ENCODE measurements at regions not wholly inside any gene's neighbourhood (a gene's known extent, or its start where the extent isn't known, plus 50 kb on each side); places are given as distances from the start of the nearest gene placed in this dataset.

- peaks cover 5 to 6% of the 10 kb centered on the region in 2 donors for H3K9me3 Mint-ChIP-seq
- no peak overlapping the region for H3K4me3 Mint-ChIP-seq
- no peaks in the 10 kb centered on the region for H3K27me3 Mint-ChIP-seq
- H3K27ac Mint-ChIP-seq, result no peak overlapping the region
- no peak for DNase-seq
- ATAC-seq (replicated peaks), result no peak
- H3K36me3 Mint-ChIP-seq (ENCODE audit: insufficient read depth), result no peaks in the 10 kb centered on the region
- no peaks in the 10 kb centered on the region for H3K4me1 Mint-ChIP-seq (ENCODE audit: low read depth in 2 of 2)
These were observed 250.3 kb upstream of the ZNF608 start for GRCh38 chr5:124996764-124997077.

- H3K36me3 Mint-ChIP-seq (ENCODE audit: insufficient read depth), result no peaks in the 10 kb centered on the region
- no peak for DNase-seq
- no peaks in the 10 kb centered on the region for H3K27me3 Mint-ChIP-seq
- no peak for ATAC-seq (replicated peaks)
- no peaks in the 10 kb centered on the region for H3K4me1 Mint-ChIP-seq (ENCODE audit: low read depth in 2 of 2)
- H3K4me3 Mint-ChIP-seq, result no peak overlapping the region
- peaks cover 6% of the 10 kb centered on the region in 2 donors for H3K9me3 Mint-ChIP-seq
- no peak overlapping the region for H3K27ac Mint-ChIP-seq
These were observed 250.9 kb upstream of the ZNF608 start for GRCh38 chr5:124997186-124997893.

- ATAC-seq (replicated peaks), result no peak
- Mint-ChIP-seq H3K27me3 (no peaks in the 10 kb centered on the region), H3K27ac (no peak overlapping the region), H3K36me3 (ENCODE audit: insufficient read depth) (no peaks in the 10 kb centered on the region), H3K4me3 (no peak overlapping the region), H3K9me3 (peaks cover 6 to 9% of the 10 kb centered on the region in 2 donors), H3K4me1 (ENCODE audit: low read depth in 2 of 2) (no peaks in the 10 kb centered on the region)
- no peak for DNase-seq
These were observed 252.1 kb upstream of the ZNF608 start for GRCh38 chr5:124998520-124998919.

GRCh38 chr5:125002727-125003598 is 256.5 kb upstream of the ZNF608 start:
- no peaks in the 10 kb centered on the region for H3K4me1 Mint-ChIP-seq (ENCODE audit: low read depth in 2 of 2)
- peaks cover 9% of the 10 kb centered on the region in 2 donors for H3K9me3 Mint-ChIP-seq
- no peak overlapping the region for H3K4me3 Mint-ChIP-seq
- no peaks in the 10 kb centered on the region for H3K27me3 Mint-ChIP-seq
- ATAC-seq (replicated peaks) (no peak), DNase-seq (no peak)
- H3K27ac Mint-ChIP-seq, result no peak overlapping the region
- no peaks in the 10 kb centered on the region for H3K36me3 Mint-ChIP-seq (ENCODE audit: insufficient read depth)

DNA sequence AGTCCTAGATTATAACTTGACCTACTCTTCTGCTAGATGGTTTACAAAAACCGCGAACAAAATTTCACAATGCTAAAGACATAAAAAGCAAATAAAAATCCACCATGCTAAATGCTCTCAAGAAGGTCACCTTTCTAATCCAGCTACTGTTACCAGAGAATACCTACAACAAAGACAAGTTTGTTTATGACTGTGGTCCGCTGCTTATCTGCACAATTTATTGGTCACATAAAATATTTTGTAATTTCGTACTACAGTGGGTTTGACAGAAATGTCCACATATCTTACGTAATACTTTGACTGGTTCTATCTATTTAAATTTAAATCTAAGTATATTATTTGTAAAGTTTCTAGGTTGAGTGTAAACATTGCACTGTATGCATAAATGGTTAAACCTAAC is 257.6 kb upstream of the ZNF608 start:
- Mint-ChIP-seq H3K4me1 (ENCODE audit: low read depth in 2 of 2) (no peaks in the 10 kb centered on the region), H3K36me3 (ENCODE audit: insufficient read depth) (no peaks in the 10 kb centered on the region), H3K27me3 (no peaks in the 10 kb centered on the region), H3K9me3 (peaks cover 9 to 14% of the 10 kb centered on the region in 2 donors), H3K27ac (no peak overlapping the region), H3K4me3 (no peak overlapping the region)
- no peak for DNase-seq
- ATAC-seq (replicated peaks), result no peak

DNA sequence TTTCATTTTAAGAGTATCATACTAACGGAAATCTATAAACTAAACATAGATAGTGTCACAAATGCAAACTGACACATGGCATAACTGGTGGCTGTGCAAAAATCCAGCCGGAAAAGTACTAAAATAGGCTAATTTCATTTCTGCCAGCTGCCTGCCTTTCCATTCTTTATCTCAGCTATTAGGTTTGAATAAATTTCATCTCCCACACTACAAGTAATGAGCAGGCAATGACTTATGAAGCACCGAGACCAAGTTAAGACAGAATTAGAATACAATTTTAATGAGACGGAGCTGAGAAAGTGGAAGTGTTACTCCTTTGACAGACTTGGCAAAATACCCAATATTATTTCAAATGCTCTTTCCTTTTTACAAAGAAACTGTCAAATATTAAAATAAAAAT is 258.8 kb upstream of the ZNF608 start:
- Mint-ChIP-seq H3K4me1 (ENCODE audit: low read depth in 2 of 2) (no peaks in the 10 kb centered on the region), H3K4me3 (no peak overlapping the region), H3K27ac (no peak overlapping the region), H3K9me3 (peaks cover 9 to 16% of the 10 kb centered on the region in 2 donors), H3K36me3 (ENCODE audit: insufficient read depth) (no peaks in the 10 kb centered on the region), H3K27me3 (no peaks in the 10 kb centered on the region)
- ATAC-seq (replicated peaks), result no peak
- no peak for DNase-seq

- Mint-ChIP-seq H3K9me3 (peaks cover 8 to 16% of the 10 kb centered on the region in 2 donors), H3K27me3 (no peaks in the 10 kb centered on the region), H3K4me3 (no peak overlapping the region), H3K27ac (no peak overlapping the region), H3K4me1 (ENCODE audit: low read depth in 2 of 2) (no peaks in the 10 kb centered on the region), H3K36me3 (ENCODE audit: insufficient read depth) (no peaks in the 10 kb centered on the region)
- ATAC-seq (replicated peaks) (no peak), DNase-seq (no peak)
These were observed 259.7 kb upstream of the ZNF608 start for GRCh38 chr5:125006011-125006685.

- Mint-ChIP-seq H3K9me3 (peaks cover 2 to 13% of the 10 kb centered on the region in 2 donors), H3K27ac (no peak overlapping the region), H3K36me3 (ENCODE audit: insufficient read depth) (no peaks in the 10 kb centered on the region), H3K4me3 (no peak overlapping the region), H3K4me1 (ENCODE audit: low read depth in 2 of 2) (no peaks in the 10 kb centered on the region), H3K27me3 (no peaks in the 10 kb centered on the region)
- DNase-seq, result no peak
- no peak for ATAC-seq (replicated peaks)
These were observed 263.9 kb upstream of the ZNF608 start for GRCh38 chr5:125010356-125010755.

DNA sequence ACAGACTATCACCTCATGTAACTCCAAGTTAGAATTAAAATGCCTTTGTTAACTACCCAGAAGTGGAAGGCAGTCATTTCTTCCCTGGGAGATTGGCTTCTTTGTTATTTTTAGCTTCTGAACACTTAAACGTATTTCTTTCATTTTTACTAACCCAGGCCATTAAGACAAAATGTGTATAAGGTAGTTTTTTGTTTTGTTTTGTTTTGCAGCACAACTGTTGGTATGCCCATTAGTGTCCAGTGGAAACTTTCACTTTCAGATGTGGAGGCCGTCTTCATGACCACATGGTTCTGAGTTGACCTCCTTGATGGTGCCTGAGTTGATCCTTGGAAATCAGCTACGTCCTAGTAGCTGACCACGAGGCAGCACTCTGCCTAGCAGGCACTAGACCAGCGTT is 264.6 kb upstream of the ZNF608 start:
- Mint-ChIP-seq H3K36me3 (ENCODE audit: insufficient read depth) (no peaks in the 10 kb centered on the region), H3K27ac (no peak overlapping the region), H3K4me3 (no peak overlapping the region), H3K4me1 (ENCODE audit: low read depth in 2 of 2) (no peaks in the 10 kb centered on the region), H3K9me3 (peaks cover 2 to 13% of the 10 kb centered on the region in 2 donors), H3K27me3 (no peaks in the 10 kb centered on the region)
- ATAC-seq (replicated peaks) (no peak), DNase-seq (no peak)

DNA sequence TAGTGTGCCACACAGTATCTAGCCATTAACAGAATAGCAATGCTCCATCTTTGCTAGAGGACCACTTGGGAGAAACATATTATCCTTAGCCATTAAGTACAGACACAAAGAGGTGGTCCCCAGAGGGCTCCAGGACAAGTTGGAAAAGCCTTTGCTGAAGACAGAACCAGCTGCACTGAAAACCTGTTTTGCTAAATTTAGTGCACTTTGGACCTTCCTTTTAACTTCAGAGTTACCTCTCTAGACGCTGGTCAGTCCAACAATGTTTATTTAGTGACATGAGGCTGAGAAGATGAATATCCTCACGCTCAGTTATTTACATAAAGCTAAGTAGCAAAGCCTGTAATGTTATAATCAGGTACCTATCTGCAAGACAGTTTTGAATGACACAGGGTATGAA is 265.0 kb upstream of the ZNF608 start:
- peaks cover 2 to 13% of the 10 kb centered on the region in 2 donors for H3K9me3 Mint-ChIP-seq
- H3K4me3 Mint-ChIP-seq, result no peak overlapping the region

DNA sequence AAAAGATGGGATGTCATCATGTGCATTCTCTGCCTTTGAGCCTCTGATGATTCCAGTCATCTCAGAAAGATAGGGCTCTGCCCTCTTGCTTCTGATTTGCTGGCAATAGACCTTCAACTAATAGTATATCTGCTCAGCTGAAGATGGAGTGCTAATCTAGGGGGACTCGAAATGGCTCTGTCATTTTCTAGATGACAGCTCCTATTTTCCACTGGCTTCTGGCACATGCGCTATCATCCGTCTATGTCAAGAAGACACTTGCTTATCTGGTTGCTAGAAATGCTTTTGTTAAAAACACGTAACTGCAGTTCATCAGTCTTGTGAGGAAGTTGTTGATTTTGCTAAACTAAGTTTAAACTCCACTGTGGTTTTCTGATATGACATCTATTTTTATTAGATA is 265.5 kb upstream of the ZNF608 start:
- H3K4me3 Mint-ChIP-seq, result no peak overlapping the region
- peaks cover 2 to 13% of the 10 kb centered on the region in 2 donors for H3K9me3 Mint-ChIP-seq
- no peak overlapping the region for H3K27ac Mint-ChIP-seq

More for the DNA sequence above, 265.0 kb upstream of the ZNF608 start:
- Mint-ChIP-seq H3K4me1 (ENCODE audit: low read depth in 2 of 2) (no peaks in the 10 kb centered on the region), H3K36me3 (ENCODE audit: insufficient read depth) (no peaks in the 10 kb centered on the region), H3K27me3 (no peaks in the 10 kb centered on the region), H3K27ac (no peak overlapping the region)
- ATAC-seq (replicated peaks) (no peak), DNase-seq (no peak)

DNA sequence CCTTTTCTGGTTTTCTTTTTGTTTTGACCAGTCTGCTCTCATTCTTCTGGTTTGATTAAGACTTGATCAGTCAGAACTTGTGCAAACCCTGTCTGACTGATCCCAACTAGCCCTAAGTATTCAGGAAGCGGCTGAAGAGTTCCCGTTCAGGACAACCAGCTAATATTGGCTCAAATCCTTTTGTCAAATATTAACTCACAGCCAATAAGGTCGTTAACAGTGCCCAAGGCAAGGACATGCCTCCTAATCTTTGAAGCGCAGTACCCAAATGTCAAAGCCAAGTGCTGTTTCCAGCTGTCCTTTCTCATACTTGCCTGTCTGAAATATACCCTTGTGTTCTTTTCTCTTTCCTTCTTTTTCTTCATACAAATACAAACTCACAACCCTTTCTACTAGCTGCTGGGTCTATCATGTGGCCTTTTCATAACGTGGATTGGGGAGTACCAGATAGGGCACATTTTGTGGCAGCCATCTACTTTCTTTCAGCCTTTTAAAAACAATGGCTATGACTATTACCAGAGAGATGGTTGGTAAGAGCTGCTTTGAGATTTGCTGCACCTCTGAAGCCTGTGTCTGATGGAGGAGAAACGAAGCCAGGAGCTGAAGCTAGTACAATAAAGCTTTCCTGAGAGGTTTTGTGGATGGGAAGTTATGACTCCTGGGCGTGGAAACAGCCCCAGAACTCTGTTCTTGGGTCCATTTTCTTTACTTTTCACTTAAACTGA is 266.4 kb upstream of the ZNF608 start:
- ATAC-seq (replicated peaks), result no peak
- no peaks in the 10 kb centered on the region for H3K27me3 Mint-ChIP-seq
- no peak for DNase-seq
- H3K4me3 Mint-ChIP-seq, result no peak overlapping the region
- no peak overlapping the region for H3K27ac Mint-ChIP-seq
- H3K36me3 Mint-ChIP-seq (ENCODE audit: insufficient read depth), result no peaks in the 10 kb centered on the region
- no peaks in the 10 kb centered on the region for H3K4me1 Mint-ChIP-seq (ENCODE audit: low read depth in 2 of 2)
- H3K9me3 Mint-ChIP-seq, result peaks cover 2 to 11% of the 10 kb centered on the region in 2 donors

More for the DNA sequence above, 265.5 kb upstream of the ZNF608 start:
- H3K4me1 Mint-ChIP-seq (ENCODE audit: low read depth in 2 of 2), result no peaks in the 10 kb centered on the region
- no peaks in the 10 kb centered on the region for H3K27me3 Mint-ChIP-seq
- DNase-seq (no peak), ATAC-seq (replicated peaks) (no peak)
- no peaks in the 10 kb centered on the region for H3K36me3 Mint-ChIP-seq (ENCODE audit: insufficient read depth)

DNA sequence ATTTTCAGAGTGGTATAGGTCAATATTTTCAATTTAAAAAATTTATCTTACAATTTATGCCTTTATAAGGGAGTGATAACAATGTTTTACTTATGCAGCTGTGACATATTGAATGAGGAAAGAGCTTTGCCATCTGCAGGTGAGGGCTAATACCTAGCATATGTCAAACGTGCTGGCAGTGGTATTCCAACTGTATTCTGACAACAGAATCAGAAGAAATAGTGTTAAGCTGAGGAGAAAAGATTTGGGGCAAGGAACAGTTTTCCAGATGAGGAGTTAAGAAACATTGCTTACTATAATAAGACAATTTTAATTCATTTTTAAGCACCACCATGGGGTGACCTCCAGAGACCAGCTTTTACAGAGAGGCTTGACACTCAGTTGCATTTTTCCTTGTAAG is 267.8 kb upstream of the ZNF608 start:
- Mint-ChIP-seq H3K27me3 (no peaks in the 10 kb centered on the region), H3K36me3 (ENCODE audit: insufficient read depth) (no peaks in the 10 kb centered on the region), H3K9me3 (peaks cover 2 to 5% of the 10 kb centered on the region in 2 donors), H3K27ac (no peak overlapping the region), H3K4me1 (ENCODE audit: low read depth in 2 of 2) (no peaks in the 10 kb centered on the region), H3K4me3 (no peak overlapping the region)
- DNase-seq (no peak), ATAC-seq (replicated peaks) (no peak)

Measured in effector memory CD8-positive, alpha-beta T cell (primary cell).